NCI-H2196 treated with DMSO at 0.1 percent for 48 hours (cell line): ENCODE measurements at regions not wholly inside any gene's neighbourhood (a gene's known extent, or its start where the extent isn't known, plus 50 kb on each side); places are given as distances from the start of the nearest gene placed in this dataset.

Experiments used
- DNase-seq: peaks from one replicate; lab custom pipeline; 2025; ENCODE audit not compliant: unreplicated experiment; lab: John Stamatoyannopoulos, UW

GRCh38 chr11:11177156-11177808 lies 175.8 kb downstream of the CSNK2A3 start:
- no peak for DNase-seq

GRCh38 chr11:11173316-11174025 lies 179.6 kb downstream of the CSNK2A3 start:
- DNase-seq, result no peak

- DNase-seq, result no peak
Observed at GRCh38 chr11:11171854-11172253, 181.2 kb downstream of the CSNK2A3 start.

- no peak for DNase-seq
Observed at GRCh38 chr11:11171285-11171684, 181.8 kb downstream of the CSNK2A3 start.

- DNase-seq, result no peak
Observed at GRCh38 chr11:11170352-11171084, 182.5 kb downstream of the CSNK2A3 start.

- no peak for DNase-seq
Observed at GRCh38 chr11:11169715-11170351, 183.2 kb downstream of the CSNK2A3 start.

GRCh38 chr11:11167806-11168205 lies 185.2 kb downstream of the CSNK2A3 start:
- DNase-seq, result no peak

GRCh38 chr11:11164334-11164690 lies 188.7 kb downstream of the CSNK2A3 start:
- no peak for DNase-seq

- DNase-seq, result no peak
Observed at GRCh38 chr11:11163669-11164333, 189.2 kb downstream of the CSNK2A3 start.

GRCh38 chr11:11163236-11163635 lies 189.8 kb downstream of the CSNK2A3 start:
- no peak for DNase-seq

- no peak for DNase-seq
Observed at GRCh38 chr11:11157185-11157584, 195.9 kb downstream of the CSNK2A3 start.

GRCh38 chr11:11155962-11156815 lies 196.9 kb downstream of the CSNK2A3 start:
- no peak for DNase-seq

- no peak for DNase-seq
Observed at GRCh38 chr11:11152877-11153276, 200.2 kb downstream of the CSNK2A3 start.

GRCh38 chr11:11149671-11150459 lies 203.2 kb downstream of the CSNK2A3 start:
- DNase-seq, result no peak

- no peak for DNase-seq
Observed at GRCh38 chr11:11148596-11148995, 204.5 kb downstream of the CSNK2A3 start.

GRCh38 chr11:11148104-11148509 lies 204.9 kb downstream of the CSNK2A3 start:
- DNase-seq, result no peak

- DNase-seq, result no peak
Observed at GRCh38 chr11:11146830-11147229, 206.2 kb downstream of the CSNK2A3 start.

- DNase-seq, result no peak
Observed at GRCh38 chr11:11143849-11144248, 209.2 kb downstream of the CSNK2A3 start.

GRCh38 chr11:11142430-11142829 lies 210.6 kb downstream of the CSNK2A3 start:
- DNase-seq, result no peak
